HG02610 (cell line): ENCODE measurements at regions not wholly inside any gene's neighbourhood (a gene's known extent, or its start where the extent isn't known, plus 50 kb on each side); places are given as distances from the start of the nearest gene placed in this dataset.
"Not testable (repeated sequence)": the region's sequence is repeated elsewhere in the genome, so short reads cannot be mapped to it uniquely, and the experiment has no call there.

Experiments
- ATAC-seq: cut with Tn5 transposase; IDR thresholded peaks from one replicate; pipeline ENCODE4 v1.9.1; 2021; ENCODE audit warnings: mild to moderate bottlenecking, moderate library complexity; ENCODE audit not compliant: unreplicated experiment

DNA sequence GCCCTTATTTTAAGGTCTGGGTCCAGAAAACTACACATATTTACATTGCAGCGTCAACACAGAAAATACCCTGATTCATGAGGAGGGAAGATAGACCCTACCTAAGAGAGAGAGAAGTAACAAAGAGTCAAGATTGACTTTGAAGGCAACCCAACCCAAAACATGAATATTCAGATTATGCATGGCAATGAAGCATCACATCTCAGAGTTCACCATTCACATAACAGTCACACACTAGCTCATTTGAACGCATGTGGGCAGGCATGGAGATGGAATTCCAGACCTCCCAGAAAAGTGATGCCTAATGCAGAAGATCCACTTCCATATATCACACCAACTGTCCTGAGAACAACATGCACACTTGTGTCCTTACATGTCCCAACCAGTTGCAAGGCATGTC, 190.1 kb upstream of the ITGA1 start:
- ATAC-seq = no peak

DNA sequence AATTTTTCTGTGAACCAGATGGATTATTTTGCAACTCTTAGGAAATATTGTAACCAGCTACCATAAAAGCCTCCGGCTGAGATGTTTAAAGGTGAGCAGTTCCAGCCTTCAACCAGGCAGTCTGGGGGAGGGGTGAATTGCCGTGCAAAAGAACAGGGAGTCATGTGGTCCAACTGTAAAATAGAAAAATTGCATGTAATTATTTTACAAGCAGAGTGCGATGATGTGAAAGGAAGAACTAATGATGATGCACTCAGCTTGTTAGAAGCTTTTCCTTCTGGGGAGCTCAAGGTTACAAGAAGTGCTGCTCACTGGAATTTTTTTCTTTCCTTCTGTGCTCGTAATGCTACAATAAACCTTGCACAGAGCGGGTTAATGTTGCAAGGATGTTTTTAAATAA, 188.7 kb upstream of the ITGA1 start:
- ATAC-seq = no peak

GRCh38 chr5:52603778-52604554, 183.8 kb upstream of the ITGA1 start:
- ATAC-seq = no peak

- ATAC-seq = no peak
These were observed 182.1 kb upstream of the ITGA1 start for GRCh38 chr5:52605317-52606313.

- ATAC-seq = no peak
These were observed 180.4 kb upstream of the ITGA1 start for GRCh38 chr5:52607227-52607824.

DNA sequence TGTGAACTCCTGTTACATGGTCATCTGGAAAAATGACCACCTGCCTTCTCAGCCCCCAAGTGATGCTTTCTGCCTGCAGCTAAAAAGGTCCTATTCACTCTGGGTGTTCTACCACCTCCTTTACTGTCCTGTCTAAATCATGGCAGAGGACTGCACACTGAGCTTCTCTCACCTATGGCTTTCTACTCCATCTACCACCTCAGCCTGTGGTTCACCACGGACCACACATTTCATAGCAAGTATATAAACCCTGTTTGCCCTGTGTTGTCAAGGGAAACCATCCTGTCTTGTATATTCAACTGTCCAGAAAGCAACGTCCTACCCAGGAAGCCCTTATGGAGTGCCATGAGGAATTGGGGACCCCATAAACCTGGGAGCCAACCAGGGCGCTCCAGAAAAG, 167.4 kb upstream of the ITGA1 start:
- no peak for ATAC-seq

DNA sequence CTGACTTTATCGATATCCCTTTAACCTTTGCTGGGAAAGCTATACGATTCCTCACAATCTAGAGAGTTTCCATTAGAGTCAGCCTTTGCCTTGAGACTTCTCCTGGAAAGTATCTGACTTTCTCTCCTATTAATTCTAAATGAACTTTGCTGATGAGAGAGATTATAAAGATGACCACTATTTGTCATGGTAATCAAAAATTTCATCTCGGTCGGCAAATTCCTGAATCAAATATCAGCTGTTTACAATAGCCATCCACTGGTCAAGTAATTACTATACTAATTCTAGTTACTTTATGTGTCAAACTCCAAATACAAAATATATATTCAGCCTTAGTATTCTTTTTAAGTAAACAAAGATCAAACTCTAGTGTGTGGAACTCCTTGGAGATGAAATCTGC, 164.4 kb upstream of the ITGA1 start:
- ATAC-seq = no peak

DNA sequence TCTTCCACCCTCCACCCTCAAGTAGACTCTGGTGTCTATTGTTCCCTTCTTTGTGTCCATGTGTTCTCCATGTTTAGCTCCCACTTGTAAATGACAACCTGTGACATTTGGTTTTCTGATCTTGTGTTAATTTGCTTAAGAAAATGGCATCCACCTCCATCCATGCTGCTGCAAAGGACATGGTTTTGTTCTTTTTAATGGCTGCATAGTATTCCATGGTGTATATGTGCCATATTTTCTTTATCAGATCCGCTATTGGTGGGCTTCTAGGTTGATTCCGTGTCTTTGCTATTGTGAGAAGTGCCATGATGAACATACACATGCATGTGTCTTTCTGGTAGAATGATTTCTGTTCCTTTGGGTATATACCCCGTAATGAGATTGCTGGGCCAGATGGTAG, 163.4 kb upstream of the ITGA1 start:
- ATAC-seq = no peak

DNA sequence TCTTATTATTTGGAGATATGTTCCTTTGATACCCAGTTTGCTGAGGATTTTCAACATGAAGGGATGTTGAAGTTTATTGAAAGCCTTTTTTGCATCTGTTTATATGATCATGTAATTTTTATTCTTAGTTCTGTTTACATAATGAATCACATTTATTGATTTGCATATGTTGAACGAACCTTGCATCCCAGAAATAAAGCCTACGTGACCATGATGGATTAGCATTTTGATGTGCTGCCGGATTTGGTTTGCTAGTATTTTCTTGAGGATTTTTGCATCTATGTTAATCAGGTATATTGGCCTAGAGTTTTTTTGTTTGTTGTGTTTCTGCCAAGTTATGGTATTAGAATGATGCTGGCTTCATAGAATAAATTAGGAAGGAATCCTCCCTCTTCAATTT, 161.4 kb upstream of the ITGA1 start:
- ATAC-seq = no peak

- ATAC-seq = no peak
These were observed 160.0 kb upstream of the ITGA1 start for GRCh38 chr5:52627740-52628139.

- ATAC-seq = no peak
These were observed 155.4 kb upstream of the ITGA1 start for GRCh38 chr5:52632281-52632680.

GRCh38 chr5:52634171-52634570, 153.5 kb upstream of the ITGA1 start:
- ATAC-seq = not testable (repeated sequence)

- no peak for ATAC-seq
These were observed 149.0 kb upstream of the ITGA1 start for GRCh38 chr5:52638732-52639131.

DNA sequence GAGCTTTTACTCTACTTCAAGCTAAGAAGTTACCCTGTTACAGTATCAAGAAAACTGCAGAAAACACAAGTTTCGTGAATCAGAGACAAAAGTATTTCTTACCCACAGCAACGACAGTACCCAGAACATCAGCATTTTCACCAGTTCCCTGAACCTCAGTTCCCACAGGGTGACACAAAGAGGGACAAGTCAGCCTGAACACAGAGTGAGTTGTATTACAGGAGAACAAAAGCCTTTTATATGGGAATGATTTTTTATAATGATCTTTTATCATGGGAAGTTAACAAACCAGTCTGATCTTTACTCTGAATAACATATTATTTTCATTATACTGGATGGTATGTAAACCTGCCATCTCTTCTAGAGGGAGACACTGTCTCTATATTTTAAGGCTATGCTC, 139.0 kb upstream of the ITGA1 start:
- ATAC-seq = no peak

DNA sequence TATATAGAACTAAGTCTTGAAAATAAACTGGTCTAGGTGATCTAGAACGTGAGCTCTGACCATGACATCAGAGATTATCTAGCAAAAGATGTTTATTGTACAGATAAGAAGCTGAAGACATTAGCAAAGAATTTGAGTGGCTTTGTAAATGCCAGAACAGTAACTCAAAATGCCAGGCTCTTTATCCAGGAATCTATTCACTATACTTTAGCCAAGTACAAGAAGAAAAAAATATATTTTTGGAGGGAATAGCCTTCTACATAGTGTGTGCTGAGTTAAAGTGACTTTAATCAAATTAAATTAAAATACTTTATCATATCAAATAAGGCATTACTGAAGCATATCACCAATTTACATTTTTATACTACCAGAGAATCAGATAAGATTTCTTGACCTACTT, 132.6 kb upstream of the ITGA1 start:
- no peak for ATAC-seq

- no peak for ATAC-seq
These were observed 131.0 kb upstream of the ITGA1 start for GRCh38 chr5:52656569-52657246.

GRCh38 chr5:52657247-52657645, 130.5 kb upstream of the ITGA1 start:
- ATAC-seq = no peak

DNA sequence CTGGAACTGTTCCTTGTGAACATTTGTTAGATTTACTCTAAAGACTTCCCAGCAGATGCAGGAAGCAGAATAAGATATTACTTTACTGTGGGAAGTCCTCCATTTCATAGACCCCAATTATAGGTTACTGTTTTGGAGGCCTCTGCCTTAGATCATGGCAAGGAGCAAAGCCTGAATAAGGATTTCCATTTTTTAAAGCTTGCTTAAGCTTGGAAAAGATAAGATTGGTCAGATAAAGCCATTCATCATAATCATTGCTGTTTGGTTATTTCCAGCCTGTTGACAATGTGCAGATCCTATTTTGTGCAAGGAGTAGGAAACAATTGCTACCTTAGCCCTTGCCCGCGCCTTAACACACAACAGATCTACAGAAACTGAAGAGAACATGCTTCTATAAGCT, 129.5 kb upstream of the ITGA1 start:
- ATAC-seq = no peak

DNA sequence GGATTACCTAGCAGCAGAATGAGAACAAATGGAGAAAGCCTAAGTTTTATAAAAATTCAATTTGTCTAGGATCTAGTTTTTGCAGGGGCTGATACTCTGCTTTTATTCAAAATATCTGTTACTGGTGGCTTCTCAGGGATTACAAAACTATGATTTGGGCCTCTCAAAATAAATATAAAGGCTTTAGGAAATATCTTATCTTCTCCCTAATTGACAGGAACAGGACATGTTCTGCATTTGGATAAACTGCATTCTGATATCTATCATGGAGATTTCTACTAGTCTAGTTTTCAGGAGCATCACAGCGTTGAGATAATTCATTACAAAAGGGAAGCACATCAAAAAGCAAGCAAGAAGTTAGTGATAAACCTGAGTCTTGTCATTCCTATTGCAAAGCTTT, 127.1 kb upstream of the ITGA1 start:
- ATAC-seq = no peak

- ATAC-seq = no peak
These were observed 125.7 kb upstream of the ITGA1 start for GRCh38 chr5:52661903-52662595.
